HG03460 (cell line): ENCODE measurements at regions not wholly inside any gene's neighbourhood (a gene's known extent, or its start where the extent isn't known, plus 50 kb on each side); places are given as distances from the start of the nearest gene placed in this dataset.

ENCODE experiments used
- ATAC-seq: cut with Tn5 transposase; IDR thresholded peaks from one replicate; pipeline ENCODE4 v1.9.1; 2021; ENCODE audit not compliant: unreplicated experiment

- no peak for ATAC-seq
Observed at GRCh38 chr10:64067009-64067606, 545.9 kb downstream of the REEP3 start.

GRCh38 chr10:64067859-64068258 is 546.7 kb downstream of the REEP3 start:
- no peak for ATAC-seq

GRCh38 chr10:64070241-64070640 is 549.0 kb downstream of the REEP3 start:
- ATAC-seq, result no peak

- ATAC-seq, result no peak
Observed at GRCh38 chr10:64071218-64071617, 550.0 kb downstream of the REEP3 start.

GRCh38 chr10:64075604-64076003 is 554.4 kb downstream of the REEP3 start:
- no peak for ATAC-seq

GRCh38 chr10:64076322-64076940 is 555.2 kb downstream of the REEP3 start:
- ATAC-seq, result no peak

GRCh38 chr10:64079341-64079740 is 558.1 kb downstream of the REEP3 start:
- ATAC-seq, result no peak

- no peak for ATAC-seq
Observed at GRCh38 chr10:64080071-64080470, 558.9 kb downstream of the REEP3 start.

GRCh38 chr10:64081947-64082482 is 560.8 kb downstream of the REEP3 start:
- ATAC-seq, result no peak

- ATAC-seq, result no peak
Observed at GRCh38 chr10:64086083-64086767, 565.0 kb downstream of the REEP3 start.

- no peak for ATAC-seq
Observed at GRCh38 chr10:64089648-64090047, 568.4 kb downstream of the REEP3 start.

GRCh38 chr10:64090865-64091264 is 569.7 kb downstream of the REEP3 start:
- ATAC-seq, result no peak

GRCh38 chr10:64091897-64092296 is 570.7 kb downstream of the REEP3 start:
- ATAC-seq, result no peak

GRCh38 chr10:64093304-64093703 is 572.1 kb downstream of the REEP3 start:
- ATAC-seq, result no peak

- ATAC-seq, result no peak
Observed at GRCh38 chr10:64093946-64094535, 572.8 kb downstream of the REEP3 start.

- no peak for ATAC-seq
Observed at GRCh38 chr10:64096941-64097340, 575.7 kb downstream of the REEP3 start.

GRCh38 chr10:64097391-64098122 is 576.4 kb downstream of the REEP3 start:
- ATAC-seq, result no peak

- no peak for ATAC-seq
Observed at GRCh38 chr10:64098994-64099393, 577.8 kb downstream of the REEP3 start.

GRCh38 chr10:64101606-64102263 is 580.5 kb downstream of the REEP3 start:
- no peak for ATAC-seq

GRCh38 chr10:64102264-64102633 is 581.0 kb downstream of the REEP3 start:
- ATAC-seq, result no peak

- no peak for ATAC-seq
Observed at GRCh38 chr10:64102916-64103315, 581.7 kb downstream of the REEP3 start.
